Esophagus squamous epithelium (tissue), 4 donors: ENCODE measurements at regions not wholly inside any gene's neighbourhood (a gene's known extent, or its start where the extent isn't known, plus 50 kb on each side); places are given as distances from the start of the nearest gene placed in this dataset.

ENCODE experiments used
- CTCF ChIP-seq, 6 experiments: fragments of 450-650 bp in 4 of 6; fragments of 200-600 bp in 2 of 6; sonication (generic) in 2 of 6; IDR thresholded peaks; one replicate each; pipeline ENCODE4 v1.5.1; 2016 to 2019; ENCODE audit warnings: antibody characterized with exemption in 6 of 6, mild to moderate bottlenecking in 4 of 6, moderate library complexity in 4 of 6
- POLR2A ChIP-seq, 4 donors: fragments of 450-650 bp; IDR thresholded peaks; one replicate each; pipeline ENCODE4 v1.6.1; 2017; ENCODE audit warnings: antibody characterized with exemption in 4 of 4, mild to moderate bottlenecking in 4 of 4, moderate library complexity in 3 of 4

GRCh38 chr13:27861165-27861564, 58.6 kb upstream of the PDX1 start:
- TF ChIP-seq CTCF (IDR thresholded peaks at IDR 0.05), result no peak
- TF ChIP-seq POLR2A (IDR thresholded peaks at IDR 0.05), result no peak
